SK-N-SH treated with all-trans-retinoic acid at 6 μM for 48 hours (cell line): ENCODE measurements at regions not wholly inside any gene's neighbourhood (a gene's known extent, or its start where the extent isn't known, plus 50 kb on each side); places are given as distances from the start of the nearest gene placed in this dataset.

Source experiments
- ATAC-seq: fragments of 200-7000 bp; cut with Tn5 transposase; 3 replicates; pipeline ENCODE4 v1.9.1; 2020; ENCODE audit warnings: mild to moderate bottlenecking, moderate library complexity
- ARNTL ChIP-seq: fragments of 450-650 bp; formaldehyde crosslinking; IDR thresholded peaks from 2 replicates; pipeline ENCODE4 v1.5.0; 2020; ENCODE audit warnings: low read depth, mild to moderate bottlenecking, moderate library complexity, borderline replicate concordance
- BACH2 ChIP-seq: fragments of 250-450 bp; sonication (Bioruptor Pico); IDR thresholded peaks from 2 replicates; pipeline ENCODE4 v1.9.0; 2021; ENCODE audit warnings: mild to moderate bottlenecking, borderline replicate concordance
- CSDC2 ChIP-seq: fragments of 250-450 bp; sonication (Bioruptor Pico); IDR thresholded peaks from 2 replicates; pipeline ENCODE4 v1.5.0; 2020; ENCODE audit warnings: mild to moderate bottlenecking, moderate library complexity
- ESRRG ChIP-seq: fragments of 250-450 bp; sonication (Bioruptor Pico); IDR thresholded peaks from 2 replicates; pipeline ENCODE4 v1.6.1; 2021; ENCODE audit warnings: mild to moderate bottlenecking
- GLIS3 ChIP-seq: fragments of 250-450 bp; sonication (Bioruptor Pico); IDR thresholded peaks from 2 replicates; pipeline ENCODE4 v1.5.0; 2020; ENCODE audit warnings: mild to moderate bottlenecking, moderate library complexity
- OSR1 ChIP-seq: fragments of 250-450 bp; sonication (Bioruptor Pico); IDR thresholded peaks from 2 replicates; pipeline ENCODE4 v1.8.0; 2022; ENCODE audit warnings: moderate library complexity, mild to moderate bottlenecking, inconsistent platforms
- TCF4 ChIP-seq: fragments of 250-450 bp; sonication (Bioruptor Pico); IDR thresholded peaks from 2 replicates; pipeline ENCODE4 v1.8.0; 2021; ENCODE audit warnings: mild to moderate bottlenecking, moderate library complexity, borderline replicate concordance
- TOX ChIP-seq: fragments of 250-450 bp; sonication (Bioruptor Pico); IDR thresholded peaks from 2 replicates; pipeline ENCODE4 v1.8.0; 2021; ENCODE audit warnings: mild to moderate bottlenecking, moderate library complexity, borderline replicate concordance
- ZC3H10 ChIP-seq: fragments of 250-450 bp; sonication (Bioruptor Pico); IDR thresholded peaks from 2 replicates; pipeline ENCODE4 v1.5.1; 2021; ENCODE audit warnings: mild to moderate bottlenecking, moderate library complexity
- ZFP30 ChIP-seq: fragments of 450-650 bp; formaldehyde crosslinking; IDR thresholded peaks from 2 replicates; pipeline ENCODE4 v1.5.0; 2022; ENCODE audit warnings: mild to moderate bottlenecking, moderate library complexity
- ZNF565 ChIP-seq: fragments of 450-650 bp; formaldehyde crosslinking; conservative IDR thresholded peaks from 2 replicates; pipeline ENCODE4 v1.5.0; 2020; ENCODE audit warnings: low read depth, mild to moderate bottlenecking, moderate library complexity
- ZNF70 ChIP-seq: fragments of 450-650 bp; formaldehyde crosslinking; IDR thresholded peaks from 2 replicates; pipeline ENCODE4 v1.5.0; 2020; ENCODE audit warnings: mild to moderate bottlenecking, moderate library complexity
- ZNF8 ChIP-seq: fragments of 450-650 bp; formaldehyde crosslinking; IDR thresholded peaks from 2 replicates; pipeline ENCODE4 v1.5.0; 2020; ENCODE audit warnings: mild to moderate bottlenecking, moderate library complexity
- TF ChIP-seq, protein P1 (sequence below): fragments of 250-450 bp; sonication (Bioruptor Pico); IDR thresholded peaks from 2 replicates; pipeline ENCODE4 v1.5.0; 2020; ENCODE audit warnings: mild to moderate bottlenecking, moderate library complexity
- TF ChIP-seq, protein P2 (sequence below): fragments of 250-450 bp; sonication (Bioruptor Pico); IDR thresholded peaks from 2 replicates; pipeline ENCODE4 v1.8.0; 2021; ENCODE audit warnings: low read depth, mild to moderate bottlenecking, moderate library complexity, borderline replicate concordance
- TF ChIP-seq, protein P3 (sequence below): fragments of 250-450 bp; sonication (Bioruptor Pico); IDR thresholded peaks from 2 replicates; pipeline ENCODE4 v1.8.0; 2020; ENCODE audit warnings: mild to moderate bottlenecking, moderate library complexity, borderline replicate concordance
- TF ChIP-seq, protein P4 (sequence below): fragments of 250-450 bp; sonication (Bioruptor Pico); IDR thresholded peaks from 2 replicates; pipeline ENCODE4 v1.5.1; 2021; ENCODE audit warnings: mild to moderate bottlenecking, moderate library complexity
- TF ChIP-seq, protein P5 (sequence below): fragments of 250-450 bp; sonication (Bioruptor Pico); IDR thresholded peaks from 2 replicates; pipeline ENCODE4 v1.5.1; 2020; ENCODE audit warnings: low read depth, mild to moderate bottlenecking, moderate library complexity

DNA sequence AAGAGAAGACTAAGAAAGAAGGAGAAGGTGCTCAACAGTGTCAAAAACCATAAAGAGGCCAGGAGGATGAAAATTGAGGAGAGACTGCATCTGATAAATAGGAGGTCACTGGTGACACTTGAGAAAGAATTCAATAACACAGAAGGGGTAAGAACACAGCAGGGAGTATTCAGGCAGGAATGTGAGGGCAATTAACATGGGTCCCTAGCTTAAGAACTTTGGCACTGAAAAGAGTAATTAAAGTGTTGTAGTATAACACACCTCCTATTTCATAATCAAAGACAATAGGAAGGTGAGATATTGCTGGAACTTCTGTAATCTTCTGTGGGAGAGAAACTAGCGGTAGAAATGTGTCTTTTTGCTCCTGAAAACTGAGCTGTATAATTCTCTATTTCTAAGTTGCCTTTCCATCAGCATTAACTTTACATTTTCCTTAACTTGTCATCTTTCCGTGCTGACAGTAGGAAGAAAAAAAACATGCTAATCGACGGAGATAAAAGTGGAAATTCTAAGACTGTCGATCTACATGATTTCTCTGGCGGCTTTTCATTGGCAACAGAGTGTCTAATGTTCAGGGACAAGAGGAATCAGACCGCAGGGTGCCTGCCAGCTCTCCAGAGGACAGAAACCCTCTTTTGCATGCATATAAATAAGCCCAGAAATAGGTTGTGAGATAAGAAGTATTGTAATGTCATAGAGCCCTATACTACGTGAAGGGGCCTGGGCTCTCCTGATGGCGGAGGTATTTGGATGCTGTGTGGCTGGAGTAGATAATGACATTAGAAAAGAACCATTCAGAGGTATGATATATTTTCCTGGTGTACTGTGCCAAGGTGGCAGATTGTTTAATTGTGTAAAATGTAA lies 147.9 kb upstream of the GAP43 start:
- ATAC-seq, result no peak
- no peak for TF ChIP-seq ZC3H10 (CRISPR knock-in tag)
- no peak for TF ChIP-seq ZFP30 (CRISPR knock-in tag)
- no peak for TF ChIP-seq ZNF565 (CRISPR knock-in tag)
- TF ChIP-seq BACH2 (CRISPR knock-in tag), result no peak
- no peak for TF ChIP-seq GLIS3
- TF ChIP-seq TCF4, result no peak
- no peak for TF ChIP-seq CSDC2 (CRISPR knock-in tag)
- no peak for TF ChIP-seq TOX (CRISPR knock-in tag)
- TF ChIP-seq, protein P1, sequence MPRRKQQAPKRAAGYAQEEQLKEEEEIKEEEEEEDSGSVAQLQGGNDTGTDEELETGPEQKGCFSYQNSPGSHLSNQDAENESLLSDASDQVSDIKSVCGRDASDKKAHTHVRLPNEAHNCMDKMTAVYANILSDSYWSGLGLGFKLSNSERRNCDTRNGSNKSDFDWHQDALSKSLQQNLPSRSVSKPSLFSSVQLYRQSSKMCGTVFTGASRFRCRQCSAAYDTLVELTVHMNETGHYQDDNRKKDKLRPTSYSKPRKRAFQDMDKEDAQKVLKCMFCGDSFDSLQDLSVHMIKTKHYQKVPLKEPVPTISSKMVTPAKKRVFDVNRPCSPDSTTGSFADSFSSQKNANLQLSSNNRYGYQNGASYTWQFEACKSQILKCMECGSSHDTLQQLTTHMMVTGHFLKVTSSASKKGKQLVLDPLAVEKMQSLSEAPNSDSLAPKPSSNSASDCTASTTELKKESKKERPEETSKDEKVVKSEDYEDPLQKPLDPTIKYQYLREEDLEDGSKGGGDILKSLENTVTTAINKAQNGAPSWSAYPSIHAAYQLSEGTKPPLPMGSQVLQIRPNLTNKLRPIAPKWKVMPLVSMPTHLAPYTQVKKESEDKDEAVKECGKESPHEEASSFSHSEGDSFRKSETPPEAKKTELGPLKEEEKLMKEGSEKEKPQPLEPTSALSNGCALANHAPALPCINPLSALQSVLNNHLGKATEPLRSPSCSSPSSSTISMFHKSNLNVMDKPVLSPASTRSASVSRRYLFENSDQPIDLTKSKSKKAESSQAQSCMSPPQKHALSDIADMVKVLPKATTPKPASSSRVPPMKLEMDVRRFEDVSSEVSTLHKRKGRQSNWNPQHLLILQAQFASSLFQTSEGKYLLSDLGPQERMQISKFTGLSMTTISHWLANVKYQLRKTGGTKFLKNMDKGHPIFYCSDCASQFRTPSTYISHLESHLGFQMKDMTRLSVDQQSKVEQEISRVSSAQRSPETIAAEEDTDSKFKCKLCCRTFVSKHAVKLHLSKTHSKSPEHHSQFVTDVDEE, result no peak
- TF ChIP-seq, protein P2, sequence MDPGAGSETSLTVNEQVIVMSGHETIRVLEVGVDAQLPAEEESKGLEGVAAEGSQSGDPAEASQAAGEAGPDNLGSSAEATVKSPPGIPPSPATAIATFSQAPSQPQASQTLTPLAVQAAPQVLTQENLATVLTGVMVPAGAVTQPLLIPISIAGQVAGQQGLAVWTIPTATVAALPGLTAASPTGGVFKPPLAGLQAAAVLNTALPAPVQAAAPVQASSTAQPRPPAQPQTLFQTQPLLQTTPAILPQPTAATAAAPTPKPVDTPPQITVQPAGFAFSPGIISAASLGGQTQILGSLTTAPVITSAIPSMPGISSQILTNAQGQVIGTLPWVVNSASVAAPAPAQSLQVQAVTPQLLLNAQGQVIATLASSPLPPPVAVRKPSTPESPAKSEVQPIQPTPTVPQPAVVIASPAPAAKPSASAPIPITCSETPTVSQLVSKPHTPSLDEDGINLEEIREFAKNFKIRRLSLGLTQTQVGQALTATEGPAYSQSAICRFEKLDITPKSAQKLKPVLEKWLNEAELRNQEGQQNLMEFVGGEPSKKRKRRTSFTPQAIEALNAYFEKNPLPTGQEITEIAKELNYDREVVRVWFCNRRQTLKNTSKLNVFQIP, result no peak
- TF ChIP-seq OSR1 (CRISPR knock-in tag), result no peak
- TF ChIP-seq ZNF8 (CRISPR knock-in tag), result no peak
- TF ChIP-seq, protein P3, sequence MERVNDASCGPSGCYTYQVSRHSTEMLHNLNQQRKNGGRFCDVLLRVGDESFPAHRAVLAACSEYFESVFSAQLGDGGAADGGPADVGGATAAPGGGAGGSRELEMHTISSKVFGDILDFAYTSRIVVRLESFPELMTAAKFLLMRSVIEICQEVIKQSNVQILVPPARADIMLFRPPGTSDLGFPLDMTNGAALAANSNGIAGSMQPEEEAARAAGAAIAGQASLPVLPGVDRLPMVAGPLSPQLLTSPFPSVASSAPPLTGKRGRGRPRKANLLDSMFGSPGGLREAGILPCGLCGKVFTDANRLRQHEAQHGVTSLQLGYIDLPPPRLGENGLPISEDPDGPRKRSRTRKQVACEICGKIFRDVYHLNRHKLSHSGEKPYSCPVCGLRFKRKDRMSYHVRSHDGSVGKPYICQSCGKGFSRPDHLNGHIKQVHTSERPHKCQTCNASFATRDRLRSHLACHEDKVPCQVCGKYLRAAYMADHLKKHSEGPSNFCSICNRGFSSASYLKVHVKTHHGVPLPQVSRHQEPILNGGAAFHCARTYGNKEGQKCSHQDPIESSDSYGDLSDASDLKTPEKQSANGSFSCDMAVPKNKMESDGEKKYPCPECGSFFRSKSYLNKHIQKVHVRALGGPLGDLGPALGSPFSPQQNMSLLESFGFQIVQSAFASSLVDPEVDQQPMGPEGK (CRISPR knock-in tag), result no peak
- TF ChIP-seq ARNTL (CRISPR knock-in tag), result no peak
- TF ChIP-seq ZNF70 (CRISPR knock-in tag), result no peak

DNA sequence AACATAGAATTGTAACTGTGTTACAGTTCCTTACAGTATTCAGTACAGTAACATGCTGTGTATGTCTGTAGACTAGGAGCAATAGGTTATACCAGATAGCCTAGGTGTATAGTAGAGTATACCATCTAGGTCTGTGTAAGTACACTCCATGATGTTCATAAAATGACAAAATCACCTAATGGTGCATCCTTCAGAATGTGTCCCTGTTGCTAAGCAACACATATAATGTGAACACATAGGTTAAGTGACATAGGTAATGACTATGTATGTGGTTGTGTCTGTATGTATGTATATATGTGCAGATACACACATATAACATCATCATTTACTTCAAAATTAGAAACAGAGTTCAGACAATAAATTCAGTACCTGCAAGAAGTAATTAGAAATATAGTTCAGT lies 146.8 kb upstream of the GAP43 start:
- ATAC-seq, result no peak
- TF ChIP-seq ESRRG (CRISPR knock-in tag) (no peak), ZFP30 (CRISPR knock-in tag) (no peak), BACH2 (CRISPR knock-in tag) (no peak), ZNF565 (CRISPR knock-in tag) (no peak), OSR1 (CRISPR knock-in tag) (no peak), ARNTL (CRISPR knock-in tag) (no peak), GLIS3 (no peak)
- TF ChIP-seq, protein P4, sequence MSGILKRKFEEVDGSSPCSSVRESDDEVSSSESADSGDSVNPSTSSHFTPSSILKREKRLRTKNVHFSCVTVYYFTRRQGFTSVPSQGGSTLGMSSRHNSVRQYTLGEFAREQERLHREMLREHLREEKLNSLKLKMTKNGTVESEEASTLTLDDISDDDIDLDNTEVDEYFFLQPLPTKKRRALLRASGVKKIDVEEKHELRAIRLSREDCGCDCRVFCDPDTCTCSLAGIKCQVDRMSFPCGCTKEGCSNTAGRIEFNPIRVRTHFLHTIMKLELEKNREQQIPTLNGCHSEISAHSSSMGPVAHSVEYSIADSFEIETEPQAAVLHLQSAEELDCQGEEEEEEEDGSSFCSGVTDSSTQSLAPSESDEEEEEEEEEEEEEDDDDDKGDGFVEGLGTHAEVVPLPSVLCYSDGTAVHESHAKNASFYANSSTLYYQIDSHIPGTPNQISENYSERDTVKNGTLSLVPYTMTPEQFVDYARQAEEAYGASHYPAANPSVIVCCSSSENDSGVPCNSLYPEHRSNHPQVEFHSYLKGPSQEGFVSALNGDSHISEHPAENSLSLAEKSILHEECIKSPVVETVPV (CRISPR knock-in tag), result no peak
- TF ChIP-seq, protein P2, result no peak
- TF ChIP-seq, protein P3 (CRISPR knock-in tag), result no peak
- TF ChIP-seq, protein P5, sequence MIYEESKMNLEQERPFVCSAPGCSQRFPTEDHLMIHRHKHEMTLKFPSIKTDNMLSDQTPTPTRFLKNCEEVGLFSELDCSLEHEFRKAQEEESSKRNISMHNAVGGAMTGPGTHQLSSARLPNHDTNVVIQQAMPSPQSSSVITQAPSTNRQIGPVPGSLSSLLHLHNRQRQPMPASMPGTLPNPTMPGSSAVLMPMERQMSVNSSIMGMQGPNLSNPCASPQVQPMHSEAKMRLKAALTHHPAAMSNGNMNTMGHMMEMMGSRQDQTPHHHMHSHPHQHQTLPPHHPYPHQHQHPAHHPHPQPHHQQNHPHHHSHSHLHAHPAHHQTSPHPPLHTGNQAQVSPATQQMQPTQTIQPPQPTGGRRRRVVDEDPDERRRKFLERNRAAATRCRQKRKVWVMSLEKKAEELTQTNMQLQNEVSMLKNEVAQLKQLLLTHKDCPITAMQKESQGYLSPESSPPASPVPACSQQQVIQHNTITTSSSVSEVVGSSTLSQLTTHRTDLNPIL (CRISPR knock-in tag), result no peak
